ENCODE measurements at regions not wholly inside any gene's neighbourhood (a gene's known extent, or its start where the extent isn't known, plus 50 kb on each side); places are given as distances from the start of the nearest gene placed in this dataset.
"Not testable (repeated sequence)": the region's sequence is repeated elsewhere in the genome, so short reads cannot be mapped to it uniquely, and the experiment has no call there.

DNA sequence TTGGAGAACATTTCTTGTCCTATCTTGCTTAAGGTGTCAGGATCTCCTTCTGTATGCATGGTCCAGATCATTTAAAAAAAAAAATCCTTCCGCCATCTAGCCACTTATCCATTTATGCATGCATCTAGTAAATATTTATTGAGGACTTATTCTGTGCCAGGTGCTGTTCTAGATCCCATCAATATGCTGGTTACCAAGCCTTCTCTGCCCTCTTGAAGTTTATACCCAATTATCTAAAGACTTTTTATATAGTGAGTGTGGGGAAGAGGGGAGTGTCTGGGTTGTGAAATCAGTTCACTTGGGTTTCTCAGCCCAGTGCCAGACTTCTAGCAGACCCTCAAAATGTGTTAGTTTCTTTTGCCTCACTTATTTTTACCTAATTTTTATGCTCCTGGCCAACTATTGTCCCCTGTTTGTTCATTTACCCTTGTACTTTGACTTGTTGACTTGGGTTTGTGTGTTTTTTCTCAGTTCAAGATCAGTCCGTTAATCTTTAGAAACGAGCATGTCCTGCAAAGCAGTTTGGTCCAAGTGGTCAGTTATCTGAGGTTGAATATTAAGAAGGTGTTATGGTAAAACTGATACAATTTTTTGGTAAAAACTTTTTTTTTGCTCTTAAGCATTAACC is 488.9 kb downstream of the PCNX1 start:
- DNase-seq (ENCODE audit: low read depth): no peak

DNA sequence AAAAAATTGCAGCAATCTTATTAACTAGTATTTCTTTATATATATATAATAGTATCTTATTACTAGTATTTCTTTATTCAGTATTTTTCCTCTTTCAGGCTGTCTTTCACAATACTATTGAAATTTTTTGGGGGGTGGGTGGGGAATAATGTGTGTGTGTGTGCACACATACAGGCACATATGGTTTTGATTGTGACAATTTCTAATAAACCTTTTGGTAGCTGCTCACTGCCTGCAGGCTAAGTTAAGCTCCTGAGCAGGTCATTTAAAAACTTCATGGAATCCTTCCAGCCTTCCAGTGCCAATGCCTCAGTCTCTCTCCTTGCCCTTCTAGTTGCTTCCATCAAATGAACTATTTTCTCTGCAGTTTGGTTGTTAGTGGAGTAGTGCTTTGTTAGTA is 490.1 kb downstream of the PCNX1 start:
- DNase-seq (ENCODE audit: low read depth): no peak

DNA sequence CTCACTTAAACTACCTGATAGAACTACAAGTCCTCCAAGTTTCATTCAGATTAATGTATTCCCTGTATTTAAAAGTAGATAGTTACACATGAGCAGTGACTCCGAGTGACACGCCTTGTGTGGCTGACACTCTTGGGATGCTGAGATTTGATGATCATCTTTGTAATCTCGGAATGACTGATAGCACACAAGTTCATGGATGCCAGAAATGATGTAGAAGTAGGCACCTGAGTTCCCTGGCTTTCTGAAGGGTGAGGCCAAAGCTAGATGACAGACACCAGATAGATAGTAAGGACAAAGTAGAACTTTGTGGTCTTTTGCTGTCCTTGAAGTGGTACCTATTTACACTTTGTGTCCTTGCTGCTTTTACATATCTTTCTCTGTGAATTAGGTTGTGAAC is 491.2 kb downstream of the PCNX1 start:
- no peak for DNase-seq (ENCODE audit: low read depth)

DNA sequence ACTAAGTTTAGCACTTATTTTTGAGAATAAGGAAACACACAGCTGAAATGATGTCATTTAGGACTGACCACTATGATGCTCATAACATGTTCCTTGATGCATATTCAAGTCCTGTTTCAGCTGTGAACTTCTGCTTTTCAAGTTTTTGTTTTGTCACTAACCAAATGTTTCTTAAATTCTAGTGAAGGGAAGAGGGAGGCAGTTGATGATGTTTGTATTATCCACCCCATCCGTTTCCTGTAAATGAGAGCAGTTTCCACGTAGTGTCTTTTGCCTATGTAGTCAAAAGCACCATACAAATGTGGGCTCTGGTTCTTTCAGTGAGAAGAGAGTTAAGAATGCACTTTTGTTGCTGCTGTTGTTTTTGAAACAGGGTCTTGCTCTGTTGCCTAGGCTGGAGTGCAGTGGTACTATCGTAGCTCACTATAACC is 491.8 kb downstream of the PCNX1 start:
- DNase-seq (ENCODE audit: low read depth): no peak

DNA sequence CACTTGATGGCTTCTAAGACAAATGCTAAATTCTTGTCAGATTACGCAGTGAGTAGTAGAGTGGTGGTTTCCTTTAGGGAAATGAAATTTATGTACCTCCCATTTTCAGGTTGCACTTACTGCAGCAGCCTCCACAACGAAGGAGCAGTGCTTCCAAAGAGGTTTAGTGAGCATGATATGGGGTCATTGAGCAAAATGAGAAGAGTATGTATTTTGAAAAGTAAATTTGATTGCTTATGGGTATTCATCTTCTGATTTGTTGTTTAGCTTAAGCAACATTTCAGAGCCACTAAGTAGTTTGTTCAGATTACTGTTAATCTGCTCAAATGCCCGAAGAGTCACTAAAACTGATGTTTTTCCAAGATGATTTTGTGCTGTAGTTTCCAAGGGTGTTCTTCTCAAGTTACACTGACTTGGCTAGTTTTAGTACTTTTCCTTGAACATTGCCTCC is 493.6 kb downstream of the PCNX1 start:
- no peak for DNase-seq (ENCODE audit: low read depth)

GRCh38 chr14:71402415-71402814 is 495.2 kb downstream of the PCNX1 start:
- DNase-seq (ENCODE audit: low read depth): not testable (repeated sequence)

DNA sequence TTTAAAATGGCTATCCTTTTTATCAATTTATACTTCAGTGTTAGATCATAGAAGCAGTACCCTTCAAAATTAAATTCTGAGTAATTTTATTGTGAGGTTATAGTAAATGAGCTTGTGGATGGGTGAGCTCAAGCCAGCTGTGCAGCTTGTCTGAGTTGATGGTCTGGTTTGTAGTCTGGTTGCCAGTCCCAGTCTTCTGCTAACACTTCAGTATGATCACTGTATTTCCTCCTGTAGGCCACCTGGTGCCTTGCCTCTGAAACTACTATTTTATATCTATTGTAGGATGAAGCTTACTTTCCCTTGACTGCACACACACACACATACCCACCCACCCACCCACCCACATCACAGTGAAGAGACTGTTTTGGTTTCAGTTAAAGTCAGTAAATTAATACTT is 496.4 kb downstream of the PCNX1 start:
- DNase-seq (ENCODE audit: low read depth): no peak

- DNase-seq (ENCODE audit: low read depth): no peak
These were observed 498.4 kb downstream of the PCNX1 start for GRCh38 chr14:71405676-71406075.

- DNase-seq (ENCODE audit: low read depth): no peak
These were observed 501.2 kb downstream of the PCNX1 start for GRCh38 chr14:71408362-71409030.

GRCh38 chr14:71410578-71411284 is 503.5 kb downstream of the PCNX1 start:
- DNase-seq (ENCODE audit: low read depth): no peak

DNA sequence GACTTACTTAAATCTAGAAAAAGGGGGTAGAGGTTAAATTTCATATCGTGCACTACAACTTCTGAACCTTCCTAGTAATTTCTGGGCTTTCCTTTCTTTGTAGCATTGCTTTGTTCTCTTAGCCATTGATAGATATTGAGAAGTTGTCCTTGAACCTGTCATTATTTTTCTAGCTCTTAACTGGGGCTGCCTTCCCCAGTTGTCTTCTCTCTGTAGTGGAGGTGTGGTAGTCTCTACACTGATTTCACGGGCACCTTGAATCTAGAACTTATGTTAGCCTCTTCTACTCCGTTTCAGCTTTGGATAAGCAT is 504.0 kb downstream of the PCNX1 start:
- DNase-seq (ENCODE audit: low read depth): no peak

DNA sequence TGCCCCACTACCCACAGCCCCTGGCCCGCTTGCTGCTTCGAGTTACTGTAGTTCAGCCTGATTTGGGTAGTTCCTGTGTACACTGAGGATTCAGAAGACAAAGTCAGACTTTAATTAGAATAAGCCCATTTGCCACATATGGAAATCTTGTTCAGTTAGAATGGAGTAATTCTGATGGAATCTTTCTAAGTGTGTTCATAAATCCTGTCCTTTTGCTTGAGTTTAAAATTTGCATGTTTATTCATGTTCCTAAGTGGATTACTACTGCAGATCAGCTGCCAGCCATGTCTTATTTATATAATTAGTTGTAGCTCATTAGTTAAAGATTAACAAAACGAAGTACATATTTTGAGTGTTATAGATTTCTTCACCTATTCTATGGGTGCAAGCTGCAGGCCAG is 504.5 kb downstream of the PCNX1 start:
- no peak for DNase-seq (ENCODE audit: low read depth)

DNA sequence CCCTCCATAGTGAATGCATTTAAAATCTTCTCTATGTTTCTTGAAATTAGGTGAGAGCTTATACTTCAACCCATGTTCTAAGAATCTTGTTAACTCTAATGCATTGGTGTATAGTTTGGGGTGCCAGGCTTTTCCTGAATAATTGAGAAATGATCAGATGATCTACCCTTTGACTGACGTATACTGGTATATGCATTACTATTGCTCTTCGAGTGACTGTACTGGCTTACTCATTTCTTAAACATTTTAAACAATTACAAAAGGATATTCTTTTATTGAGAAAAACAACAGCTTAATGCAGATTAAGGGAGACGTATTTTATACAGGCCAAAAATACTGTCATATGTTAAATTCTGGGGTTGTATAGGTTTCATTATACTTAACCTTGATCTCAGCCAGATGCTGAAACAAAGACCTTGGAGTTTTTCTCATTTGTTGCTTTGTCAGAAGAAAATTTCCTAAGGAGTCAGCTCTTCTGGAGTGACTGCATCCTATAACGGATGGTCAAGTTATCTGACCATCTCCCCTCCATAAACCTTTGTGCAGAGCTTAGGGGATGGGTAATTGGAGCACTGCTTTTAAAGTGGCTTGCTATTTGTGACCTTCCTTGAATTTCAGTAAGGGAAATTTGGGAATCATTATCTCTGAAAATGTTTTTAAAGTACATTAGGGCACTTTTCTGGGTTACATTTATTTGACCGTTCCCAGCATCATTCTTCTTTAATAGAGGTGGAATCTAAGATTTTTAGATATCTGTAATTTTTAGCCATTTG is 507.6 kb downstream of the PCNX1 start:
- no peak for DNase-seq (ENCODE audit: low read depth)

GRCh38 chr14:71415404-71415690 is 508.1 kb downstream of the PCNX1 start:
- DNase-seq (ENCODE audit: low read depth): no peak

DNA sequence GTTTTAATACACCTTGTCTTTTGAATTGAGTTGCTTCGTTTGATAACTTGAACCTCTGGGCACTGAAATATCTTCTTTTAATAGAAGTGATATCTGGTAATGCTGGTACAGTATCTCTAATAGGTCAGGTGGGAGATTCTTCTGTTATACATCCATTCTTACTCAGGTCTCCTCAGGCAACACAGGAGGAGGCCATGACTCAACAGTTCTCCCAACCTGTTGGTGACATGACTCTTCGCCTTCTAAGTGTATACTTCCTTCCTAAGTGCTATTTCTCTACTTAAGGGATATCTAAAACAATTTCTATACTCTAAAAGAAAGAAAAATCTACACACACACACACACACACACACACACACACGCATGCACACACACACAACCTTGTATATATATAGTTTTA is 509.1 kb downstream of the PCNX1 start:
- DNase-seq (ENCODE audit: low read depth): no peak

GRCh38 chr14:71418532-71419245 is 511.4 kb downstream of the PCNX1 start:
- no peak for DNase-seq (ENCODE audit: low read depth)

- DNase-seq (ENCODE audit: low read depth): no peak
These were observed 508.7 kb upstream of the RGS6 start for GRCh38 chr14:71423481-71423880.

DNA sequence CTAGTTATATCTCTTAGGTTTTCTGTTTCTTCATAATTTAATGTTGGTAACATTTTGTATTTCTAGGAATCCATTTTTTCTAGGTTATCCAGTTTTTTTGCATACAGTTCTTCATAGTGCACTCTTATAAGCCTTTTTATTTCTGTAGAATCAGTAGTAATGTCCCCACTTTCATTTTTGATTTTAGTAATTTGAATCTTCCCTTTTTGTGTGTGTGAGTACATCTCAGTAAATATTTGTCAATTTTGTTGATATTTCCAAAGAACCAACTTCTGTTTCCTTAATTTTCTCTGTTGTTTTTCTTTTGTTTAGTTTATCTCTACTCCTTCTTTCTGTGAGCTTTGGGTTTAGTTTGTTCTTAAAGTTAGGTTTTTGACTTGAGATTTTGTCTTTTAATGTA is 507.3 kb upstream of the RGS6 start:
- no peak for DNase-seq (ENCODE audit: low read depth)

DNA sequence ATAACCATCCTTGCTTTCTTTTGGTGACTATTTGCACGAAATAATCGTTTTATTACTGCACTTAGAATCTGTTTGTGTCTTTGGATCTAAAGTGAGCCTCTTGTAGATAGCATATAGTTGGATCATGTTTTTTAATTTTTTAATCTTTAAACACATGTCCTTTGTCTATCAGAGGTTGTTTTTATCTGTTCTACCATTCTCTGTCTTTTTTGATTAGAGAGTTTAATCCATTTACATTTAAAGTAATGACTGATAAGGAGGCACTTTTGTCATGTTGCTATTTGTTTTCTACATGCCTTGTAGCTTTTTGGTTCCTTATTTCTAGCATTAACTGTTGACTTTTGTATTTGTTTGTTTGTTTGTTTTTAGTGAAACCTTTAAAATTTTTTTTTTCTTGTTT is 506.2 kb upstream of the RGS6 start:
- DNase-seq (ENCODE audit: low read depth): no peak

- no peak for DNase-seq (ENCODE audit: low read depth)
These were observed 502.3 kb upstream of the RGS6 start for GRCh38 chr14:71429902-71430301.

DNA sequence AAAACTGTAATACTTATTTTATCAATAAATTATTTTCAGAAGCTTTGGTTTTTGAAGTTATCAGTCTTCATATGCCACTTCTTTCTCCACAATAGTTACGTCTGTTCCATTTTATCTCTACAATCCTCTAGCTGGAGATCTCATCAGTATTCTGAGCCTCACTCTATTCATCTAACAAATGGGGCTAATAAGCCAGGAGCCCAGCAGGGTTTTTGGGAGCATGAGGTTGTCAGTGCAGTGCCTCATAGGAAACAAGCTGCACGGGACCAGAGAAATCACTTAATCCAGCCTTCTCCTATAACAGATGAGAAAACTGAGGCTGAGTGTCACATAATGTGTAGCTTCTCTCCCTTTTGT is 501.9 kb upstream of the RGS6 start:
- no peak for DNase-seq (ENCODE audit: low read depth)

- no peak for DNase-seq (ENCODE audit: low read depth)
These were observed 501.4 kb upstream of the RGS6 start for GRCh38 chr14:71430678-71431376.

All from stimulated activated CD8-positive, alpha-beta memory T cell treated with anti-CD3 and anti-CD28 coated beads, Interleukin-7, amount 100 ng/mL, for 24 hours (primary cell).